ENCODE measurements at regions not wholly inside any gene's neighbourhood (a gene's known extent, or its start where the extent isn't known, plus 50 kb on each side); places are given as distances from the start of the nearest gene placed in this dataset.
A peak's percentile ranks its signal among the peaks of the same experiment; 100 is the strongest.

GRCh38 chr11:33449798-33450197, 192.6 kb downstream of the HIPK3 start:
- Histone ChIP-seq H3K27me3 (peaks cover 0 to 7% (median 0%) of the 10 kb centered on the region in 3 donors), H3K36me3 (no peaks in the 10 kb centered on the region), H3K4me1 (no peaks in the 10 kb centered on the region), H3K4me3 (no peak overlapping the region), H3K9me3 (no peaks in the 10 kb centered on the region), H3K27ac (no peak overlapping the region)
- TF ChIP-seq, protein P1, sequence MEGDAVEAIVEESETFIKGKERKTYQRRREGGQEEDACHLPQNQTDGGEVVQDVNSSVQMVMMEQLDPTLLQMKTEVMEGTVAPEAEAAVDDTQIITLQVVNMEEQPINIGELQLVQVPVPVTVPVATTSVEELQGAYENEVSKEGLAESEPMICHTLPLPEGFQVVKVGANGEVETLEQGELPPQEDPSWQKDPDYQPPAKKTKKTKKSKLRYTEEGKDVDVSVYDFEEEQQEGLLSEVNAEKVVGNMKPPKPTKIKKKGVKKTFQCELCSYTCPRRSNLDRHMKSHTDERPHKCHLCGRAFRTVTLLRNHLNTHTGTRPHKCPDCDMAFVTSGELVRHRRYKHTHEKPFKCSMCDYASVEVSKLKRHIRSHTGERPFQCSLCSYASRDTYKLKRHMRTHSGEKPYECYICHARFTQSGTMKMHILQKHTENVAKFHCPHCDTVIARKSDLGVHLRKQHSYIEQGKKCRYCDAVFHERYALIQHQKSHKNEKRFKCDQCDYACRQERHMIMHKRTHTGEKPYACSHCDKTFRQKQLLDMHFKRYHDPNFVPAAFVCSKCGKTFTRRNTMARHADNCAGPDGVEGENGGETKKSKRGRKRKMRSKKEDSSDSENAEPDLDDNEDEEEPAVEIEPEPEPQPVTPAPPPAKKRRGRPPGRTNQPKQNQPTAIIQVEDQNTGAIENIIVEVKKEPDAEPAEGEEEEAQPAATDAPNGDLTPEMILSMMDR (IDR thresholded peaks at IDR 0.05): no peak
- TF ChIP-seq POLR2AphosphoS5 (IDR thresholded peaks at IDR 0.05) (no peak), EP300 (IDR thresholded peaks at IDR 0.05) (no peak), POLR2A (IDR thresholded peaks at IDR 0.05) (no peak)
- DNase-seq: peak in 1 of 2 donors; percentile 17
- intact Hi-C loops (cut with DNase I; ENCODE audit: low total_unique reads): no loop called here
- WGBS, 5 donors: 34 to 65% (median 45%) methylated on average over 3 of the region's 3 CpGs

GRCh38 chr11:33448461-33449130, 191.4 kb downstream of the HIPK3 start:
- Histone ChIP-seq H3K36me3 (no peaks in the 10 kb centered on the region), H3K27ac (no peak overlapping the region), H3K27me3 (peaks cover 0 to 7% (median 0%) of the 10 kb centered on the region in 3 donors), H3K4me3 (no peak overlapping the region), H3K4me1 (no peaks in the 10 kb centered on the region), H3K9me3 (no peaks in the 10 kb centered on the region)
- TF ChIP-seq, protein P1 (IDR thresholded peaks at IDR 0.05): no peak
- TF ChIP-seq EP300 (IDR thresholded peaks at IDR 0.05) (no peak), POLR2A (IDR thresholded peaks at IDR 0.05) (no peak), POLR2AphosphoS5 (IDR thresholded peaks at IDR 0.05) (no peak)
- DNase-seq: no peak
- 67 to 76% (median 75%) methylated on average over 5 of the region's 5 CpGs for WGBS, 5 donors
- intact Hi-C loops (cut with DNase I; ENCODE audit: low total_unique reads): no loop called here

- TF ChIP-seq, protein P1 (IDR thresholded peaks at IDR 0.05): no peak
- TF ChIP-seq POLR2AphosphoS5 (IDR thresholded peaks at IDR 0.05): no peak
- no peak for TF ChIP-seq EP300 (IDR thresholded peaks at IDR 0.05)
- no peak for TF ChIP-seq POLR2A (IDR thresholded peaks at IDR 0.05)
- Histone ChIP-seq H3K36me3 (no peaks in the 10 kb centered on the region), H3K27me3 (peaks cover 0 to 4% (median 0%) of the 10 kb centered on the region in 3 donors), H3K4me1 (no peaks in the 10 kb centered on the region), H3K4me3 (no peak overlapping the region), H3K9me3 (no peaks in the 10 kb centered on the region), H3K27ac (no peak overlapping the region)
- intact Hi-C loops (cut with DNase I; ENCODE audit: low total_unique reads): no loop called here
- DNase-seq: no peak
- WGBS, 5 donors: 70 to 91% (median 75%) methylated on average over 1 of the region's 1 CpG
These were observed 188.6 kb downstream of the HIPK3 start for GRCh38 chr11:33445761-33446161.

DNA sequence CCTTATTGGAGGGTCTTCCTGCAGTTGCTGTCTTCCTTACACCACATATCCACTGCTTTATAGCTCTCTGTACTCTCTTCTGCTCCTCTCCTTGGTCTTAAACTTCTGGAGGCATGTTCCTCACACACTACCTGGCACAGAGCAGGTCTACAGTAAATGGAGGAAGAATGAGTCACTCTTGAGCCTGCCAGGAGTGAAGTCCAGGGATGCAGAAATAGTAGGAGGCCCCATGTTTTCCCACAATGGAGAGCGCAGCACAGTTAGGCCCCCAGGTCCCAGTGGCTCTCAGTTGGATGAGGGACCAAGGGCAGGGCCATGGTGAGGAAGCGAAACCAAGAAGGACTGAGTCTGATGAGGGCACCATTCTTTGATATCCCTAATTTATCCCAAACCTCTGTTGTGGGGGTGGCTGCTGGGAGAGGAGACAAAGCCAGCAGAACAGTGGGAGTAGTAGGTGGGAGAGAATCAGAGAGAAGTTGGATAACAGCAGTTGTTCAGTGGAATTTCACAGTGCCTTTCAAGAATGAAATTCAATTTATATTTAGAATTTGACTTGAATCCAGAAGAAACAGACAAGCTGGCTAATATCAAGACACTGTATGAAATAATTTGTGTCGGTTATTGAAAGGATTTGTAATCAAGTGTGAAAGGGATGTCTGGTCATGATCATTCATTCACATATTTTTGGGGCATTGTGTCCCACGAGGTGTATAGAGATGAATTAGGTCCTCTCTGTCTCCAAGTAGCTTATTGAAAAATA, 187.8 kb downstream of the HIPK3 start:
- TF ChIP-seq EP300 (IDR thresholded peaks at IDR 0.05) (no peak), POLR2AphosphoS5 (IDR thresholded peaks at IDR 0.05) (no peak), POLR2A (IDR thresholded peaks at IDR 0.05) (no peak)
- TF ChIP-seq, protein P1 (IDR thresholded peaks at IDR 0.05): no peak
- 79 to 89% (median 88%) methylated on average over 4 of the region's 4 CpGs for WGBS, 5 donors
- Histone ChIP-seq H3K9me3 (peaks cover 0 to 5% (median 0%) of the 10 kb centered on the region in 4 donors), H3K27me3 (no peaks in the 10 kb centered on the region), H3K4me3 (no peak overlapping the region), H3K4me1 (no peaks in the 10 kb centered on the region), H3K36me3 (no peaks in the 10 kb centered on the region), H3K27ac (no peak overlapping the region)
- DNase-seq: no peak
- intact Hi-C loops (cut with DNase I; ENCODE audit: low total_unique reads): no loop called here
